ENCODE measurements at regions not wholly inside any gene's neighbourhood (a gene's known extent, or its start where the extent isn't known, plus 50 kb on each side); places are given as distances from the start of the nearest gene placed in this dataset.

DNA sequence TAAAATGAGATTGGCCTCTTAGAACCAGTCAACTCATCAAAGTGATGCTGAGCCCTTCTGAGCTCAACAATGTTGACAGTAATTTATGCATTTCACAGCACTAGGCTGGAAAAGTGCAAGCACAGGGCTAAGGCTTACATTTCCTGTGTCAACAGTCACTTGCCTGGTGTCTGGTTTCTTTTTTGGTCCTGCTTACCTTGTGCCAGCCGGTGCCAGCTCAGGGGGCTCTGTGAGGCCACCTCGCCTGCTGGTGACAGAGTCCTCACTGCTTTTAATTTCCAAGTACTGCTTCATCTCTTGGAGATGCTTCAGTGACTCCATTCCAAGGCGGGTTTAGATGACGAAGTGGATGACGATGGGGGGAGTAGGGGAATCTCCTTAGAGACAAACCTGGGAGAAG lies 53.1 kb upstream of the KCNA1 start:
- TF ChIP-seq, protein P1, sequence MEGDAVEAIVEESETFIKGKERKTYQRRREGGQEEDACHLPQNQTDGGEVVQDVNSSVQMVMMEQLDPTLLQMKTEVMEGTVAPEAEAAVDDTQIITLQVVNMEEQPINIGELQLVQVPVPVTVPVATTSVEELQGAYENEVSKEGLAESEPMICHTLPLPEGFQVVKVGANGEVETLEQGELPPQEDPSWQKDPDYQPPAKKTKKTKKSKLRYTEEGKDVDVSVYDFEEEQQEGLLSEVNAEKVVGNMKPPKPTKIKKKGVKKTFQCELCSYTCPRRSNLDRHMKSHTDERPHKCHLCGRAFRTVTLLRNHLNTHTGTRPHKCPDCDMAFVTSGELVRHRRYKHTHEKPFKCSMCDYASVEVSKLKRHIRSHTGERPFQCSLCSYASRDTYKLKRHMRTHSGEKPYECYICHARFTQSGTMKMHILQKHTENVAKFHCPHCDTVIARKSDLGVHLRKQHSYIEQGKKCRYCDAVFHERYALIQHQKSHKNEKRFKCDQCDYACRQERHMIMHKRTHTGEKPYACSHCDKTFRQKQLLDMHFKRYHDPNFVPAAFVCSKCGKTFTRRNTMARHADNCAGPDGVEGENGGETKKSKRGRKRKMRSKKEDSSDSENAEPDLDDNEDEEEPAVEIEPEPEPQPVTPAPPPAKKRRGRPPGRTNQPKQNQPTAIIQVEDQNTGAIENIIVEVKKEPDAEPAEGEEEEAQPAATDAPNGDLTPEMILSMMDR (conservative IDR thresholded peaks at IDR 0.05): no peak
- no peak for TF ChIP-seq EZH2 (IDR thresholded peaks at IDR 0.05; ENCODE audit: low read depth)

All from PC-9 (cell line).